Neural progenitor cell (in vitro differentiated cells): ENCODE measurements at regions not wholly inside any gene's neighbourhood (a gene's known extent, or its start where the extent isn't known, plus 50 kb on each side); places are given as distances from the start of the nearest gene placed in this dataset.

Experiments used
- DNase-seq: peaks from one replicate; pipeline ENCODE4 v3.0.0-alpha.2; 2016; ENCODE audit warnings: low spot score
- H2AFZ ChIP-seq: fragments of 200-600 bp; sonication (generic); replicated peaks from 2 replicates; pipeline ENCODE4 v1.6.1; 2016; ENCODE audit warnings: antibody characterized with exemption
- H3F3A ChIP-seq: fragments of 200-600 bp; sonication (generic); 2 replicates; pipeline ENCODE4 v1.6.1; 2016; ENCODE audit warnings: antibody characterized with exemption, low read depth
- H3K27ac ChIP-seq: fragments of 200-600 bp; sonication (generic); 2 replicates; pipeline ENCODE4 v1.5.1; 2016; ENCODE audit warnings: mild to moderate bottlenecking
- H3K27me3 ChIP-seq: fragments of 200-600 bp; sonication (generic); 2 replicates; pipeline ENCODE4 v1.6.1; 2016; ENCODE audit warnings: mild to moderate bottlenecking, moderate library complexity
- H3K36me3 ChIP-seq: fragments of 200-600 bp; sonication (generic); 2 replicates; pipeline ENCODE4 v1.5.1; 2016
- H3K4me1 ChIP-seq: fragments of 200-600 bp; sonication (generic); 2 replicates; pipeline ENCODE4 v1.6.1; 2016; ENCODE audit warnings: mixed run types
- H3K4me2 ChIP-seq: fragments of 200-600 bp; sonication (generic); 2 replicates; pipeline ENCODE4 v1.6.1; 2016
- H3K4me3 ChIP-seq: fragments of 200-600 bp; sonication (generic); 2 replicates; pipeline ENCODE4 v1.5.1; 2016
- H3K79me2 ChIP-seq: fragments of 200-600 bp; sonication (generic); 2 replicates; pipeline ENCODE4 v1.6.1; 2016; ENCODE audit warnings: low read depth
- H3K9ac ChIP-seq: fragments of 200-600 bp; sonication (generic); 2 replicates; pipeline ENCODE4 v1.6.1; 2016
- H3K9me3 ChIP-seq: fragments of 200-600 bp; sonication (generic); 2 replicates; pipeline ENCODE4 v1.5.1; 2016; ENCODE audit warnings: low read depth
- H4K20me1 ChIP-seq: fragments of 200-600 bp; sonication (generic); 2 replicates; pipeline ENCODE4 v1.6.1; 2016; ENCODE audit warnings: low read depth
- H3K27ac Mint-ChIP-seq: 3 replicates; pipeline ENCODE4 v1.8.0; 2021; ENCODE audit warnings: mixed read lengths
- H3K27me3 Mint-ChIP-seq: 2 replicates; pipeline ENCODE4 v1.8.0; 2022; ENCODE audit warnings: low read depth, mild to moderate bottlenecking, inconsistent platforms, moderate library complexity, mixed read lengths; ENCODE audit not compliant: insufficient read depth
- H3K36me3 Mint-ChIP-seq: 3 replicates; pipeline ENCODE4 v1.8.0; 2021; ENCODE audit warnings: mixed read lengths
- H3K4me1 Mint-ChIP-seq: 3 replicates; pipeline ENCODE4 v1.8.0; 2021; ENCODE audit warnings: mixed read lengths
- H3K4me3 Mint-ChIP-seq: 3 replicates; pipeline ENCODE4 v1.8.0; 2021; ENCODE audit warnings: mild to moderate bottlenecking, moderate library complexity, mixed read lengths
- H3K9me3 Mint-ChIP-seq: 3 replicates; pipeline ENCODE4 v1.8.0; 2020; ENCODE audit warnings: mixed read lengths
- EZH2 ChIP-seq: fragments of 200-600 bp; sonication (generic); IDR thresholded peaks from 2 replicates; pipeline ENCODE4 v1.6.1; 2017; ENCODE audit warnings: antibody characterized with exemption, mild to moderate bottlenecking, moderate library complexity
- EZH2phosphoT487 ChIP-seq: fragments of 200-600 bp; sonication (generic); IDR thresholded peaks from 2 replicates; pipeline ENCODE4 v1.6.1; 2017; ENCODE audit warnings: antibody characterized with exemption
- TF ChIP-seq, protein P1 (sequence below): fragments of 200-600 bp; sonication (generic); IDR thresholded peaks from 2 replicates; pipeline ENCODE4 v1.5.1; 2017; ENCODE audit warnings: antibody characterized with exemption, mild to moderate bottlenecking

DNA sequence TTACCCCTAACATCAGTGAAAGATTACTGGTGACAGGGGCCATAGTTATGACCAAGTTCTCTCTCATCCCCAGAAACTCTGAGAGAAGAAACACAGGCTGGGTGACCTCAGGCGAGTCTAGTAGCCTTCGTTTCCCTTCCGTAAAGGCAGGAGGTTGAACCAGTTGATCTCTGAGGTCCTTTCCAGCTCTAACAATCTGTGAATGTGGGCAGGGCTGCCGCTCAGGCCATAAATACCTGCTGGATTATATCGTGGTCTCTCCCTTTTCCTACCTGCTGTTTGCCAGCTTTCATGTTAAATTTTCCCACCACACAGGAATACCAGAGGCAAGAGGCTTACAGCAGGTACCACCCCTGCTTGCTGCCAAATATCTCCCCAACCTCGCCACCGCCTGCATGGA lies 357.5 kb downstream of the SH3GL2 start:
- Histone ChIP-seq H3K4me2 (no peak overlapping the region), H4K20me1 (peaks cover 1% of the 10 kb centered on the region), H3F3A (peaks cover 1% of the 10 kb centered on the region), H3K4me1 (peaks cover 10% of the 10 kb centered on the region), H3K27ac (no peak overlapping the region), H3K4me3 (no peak overlapping the region), H3K36me3 (no peaks in the 10 kb centered on the region), H3K9ac (no peak overlapping the region), H3K79me2 (no peaks in the 10 kb centered on the region), H2AFZ (no peak overlapping the region), H3K9me3 (no peaks in the 10 kb centered on the region), H3K27me3 (no peaks in the 10 kb centered on the region)
- TF ChIP-seq EZH2 (no peak), EZH2phosphoT487 (no peak)
- TF ChIP-seq, protein P1, sequence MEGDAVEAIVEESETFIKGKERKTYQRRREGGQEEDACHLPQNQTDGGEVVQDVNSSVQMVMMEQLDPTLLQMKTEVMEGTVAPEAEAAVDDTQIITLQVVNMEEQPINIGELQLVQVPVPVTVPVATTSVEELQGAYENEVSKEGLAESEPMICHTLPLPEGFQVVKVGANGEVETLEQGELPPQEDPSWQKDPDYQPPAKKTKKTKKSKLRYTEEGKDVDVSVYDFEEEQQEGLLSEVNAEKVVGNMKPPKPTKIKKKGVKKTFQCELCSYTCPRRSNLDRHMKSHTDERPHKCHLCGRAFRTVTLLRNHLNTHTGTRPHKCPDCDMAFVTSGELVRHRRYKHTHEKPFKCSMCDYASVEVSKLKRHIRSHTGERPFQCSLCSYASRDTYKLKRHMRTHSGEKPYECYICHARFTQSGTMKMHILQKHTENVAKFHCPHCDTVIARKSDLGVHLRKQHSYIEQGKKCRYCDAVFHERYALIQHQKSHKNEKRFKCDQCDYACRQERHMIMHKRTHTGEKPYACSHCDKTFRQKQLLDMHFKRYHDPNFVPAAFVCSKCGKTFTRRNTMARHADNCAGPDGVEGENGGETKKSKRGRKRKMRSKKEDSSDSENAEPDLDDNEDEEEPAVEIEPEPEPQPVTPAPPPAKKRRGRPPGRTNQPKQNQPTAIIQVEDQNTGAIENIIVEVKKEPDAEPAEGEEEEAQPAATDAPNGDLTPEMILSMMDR: no peak
- Mint-ChIP-seq H3K4me3 (no peak overlapping the region), H3K4me1 (peaks cover 2% of the 10 kb centered on the region), H3K27me3 (peaks cover 2% of the 10 kb centered on the region), H3K27ac (no peak overlapping the region), H3K9me3 (no peaks in the 10 kb centered on the region), H3K36me3 (no peaks in the 10 kb centered on the region)
- DNase-seq: no peak

DNA sequence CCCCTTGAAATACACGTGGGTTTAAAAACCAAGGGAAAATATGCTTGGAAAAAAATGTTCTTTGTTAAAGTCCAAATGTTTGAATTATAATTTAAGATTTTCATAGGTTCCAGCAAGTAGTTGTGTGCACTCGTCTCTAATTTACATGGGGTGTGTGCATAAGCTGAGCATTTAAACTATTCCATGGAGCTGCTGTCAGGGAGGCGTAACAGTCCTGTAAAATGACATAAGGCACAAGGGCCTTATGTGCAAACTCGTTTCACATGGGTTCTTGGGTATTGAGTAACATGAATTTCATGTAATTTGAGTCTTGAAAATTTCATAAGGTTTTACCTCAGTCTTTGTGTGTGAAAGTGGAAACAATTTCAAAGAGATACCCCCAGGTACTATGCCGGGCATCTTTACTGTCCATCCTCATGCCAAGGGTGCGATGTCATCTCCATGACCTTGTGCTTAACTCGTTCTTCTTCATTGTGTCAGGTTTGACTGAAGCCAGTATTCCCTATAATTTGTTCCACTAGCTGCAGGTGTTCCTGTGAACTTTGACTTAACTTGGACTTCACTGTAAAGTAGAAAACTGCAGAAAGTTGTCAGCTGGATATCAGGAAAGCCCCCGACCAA lies 359.3 kb downstream of the SH3GL2 start:
- H3K4me1 Mint-ChIP-seq: no peaks in the 10 kb centered on the region
- TF ChIP-seq, protein P1: no peak
- TF ChIP-seq EZH2phosphoT487 (no peak), EZH2 (no peak)
- Histone ChIP-seq H3K36me3 (no peaks in the 10 kb centered on the region), H3K4me3 (no peak overlapping the region), H2AFZ (no peak overlapping the region), H3F3A (no peaks in the 10 kb centered on the region), H3K4me1 (no peaks in the 10 kb centered on the region), H3K27me3 (no peaks in the 10 kb centered on the region), H3K27ac (no peak overlapping the region), H3K4me2 (no peak overlapping the region), H4K20me1 (no peaks in the 10 kb centered on the region), H3K9ac (no peak overlapping the region), H3K9me3 (no peaks in the 10 kb centered on the region), H3K79me2 (no peaks in the 10 kb centered on the region)
- H3K4me3 Mint-ChIP-seq: no peak overlapping the region
- H3K9me3 Mint-ChIP-seq: no peaks in the 10 kb centered on the region
- no peak overlapping the region for H3K27ac Mint-ChIP-seq
- no peaks in the 10 kb centered on the region for H3K36me3 Mint-ChIP-seq
- peaks cover 2% of the 10 kb centered on the region for H3K27me3 Mint-ChIP-seq
- no peak for DNase-seq

DNA sequence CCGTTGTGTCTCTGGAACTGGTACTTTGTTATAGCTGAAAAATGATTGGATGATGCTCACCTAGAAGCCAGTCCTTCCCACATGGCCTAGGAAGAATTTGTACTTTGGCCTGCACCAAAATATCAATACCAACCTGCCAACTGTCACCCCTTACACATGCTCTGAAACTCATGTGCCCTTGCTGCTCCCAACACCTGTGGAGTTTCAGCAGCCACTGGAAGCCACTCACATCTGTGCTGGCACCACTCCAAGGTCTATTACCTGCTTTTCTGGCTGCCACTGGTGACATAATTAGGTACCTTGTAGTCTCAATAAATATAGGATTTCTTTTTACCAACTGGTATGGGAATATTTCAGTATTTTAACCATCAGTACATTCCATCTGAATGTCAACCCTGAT lies 363.6 kb downstream of the SH3GL2 start:
- Histone ChIP-seq H3K4me2 (no peak overlapping the region), H3K36me3 (no peaks in the 10 kb centered on the region), H3K4me3 (no peak overlapping the region), H3K9me3 (no peaks in the 10 kb centered on the region), H2AFZ (no peak overlapping the region), H3K27ac (no peak overlapping the region), H3F3A (no peaks in the 10 kb centered on the region), H3K27me3 (no peaks in the 10 kb centered on the region), H4K20me1 (no peaks in the 10 kb centered on the region), H3K4me1 (no peaks in the 10 kb centered on the region), H3K79me2 (no peaks in the 10 kb centered on the region), H3K9ac (no peak overlapping the region)
- Mint-ChIP-seq H3K4me1 (no peaks in the 10 kb centered on the region), H3K27me3 (peaks cover 2% of the 10 kb centered on the region), H3K4me3 (no peak overlapping the region), H3K9me3 (no peaks in the 10 kb centered on the region), H3K27ac (no peak overlapping the region), H3K36me3 (no peaks in the 10 kb centered on the region)
- no peak for DNase-seq
- TF ChIP-seq EZH2 (no peak), EZH2phosphoT487 (no peak)
- TF ChIP-seq, protein P1: no peak
